HepG2 (cell line): ENCODE measurements at regions not wholly inside any gene's neighbourhood (a gene's known extent, or its start where the extent isn't known, plus 50 kb on each side); places are given as distances from the start of the nearest gene placed in this dataset.

Experiments used
- ATAC-seq: fragments of 200-7000 bp; cut with Tn5 transposase; 3 replicates; pipeline ENCODE4 v1.9.1; 2020; ENCODE audit warnings: mild to moderate bottlenecking, moderate library complexity
- BruUV-seq: library from RNA; stranded (reverse); fragments of 400-500 nt; replicated peaks from 2 replicates; lab custom pipeline; 2021; lab: Mats Ljungman, UMichigan
- CTCF ChIA-PET: fragments of 300-600 bp; formaldehyde crosslinking; extraction: SDS; loops from one replicate; lab custom pipeline; 2021; ENCODE audit warnings: low total read pairs, inconsistent platforms, low intra/inter-chr PET ratio; lab: Yijun Ruan, JAX
- POLR2A ChIA-PET: fragments of 350-600 bp; sonication (Branson Sonifier 250); formaldehyde crosslinking; loops from one replicate; lab custom pipeline; 2020; ENCODE audit warnings: antibody characterized with exemption, inconsistent platforms; lab: Yijun Ruan, JAX
- DNase-seq: peaks from one replicate; pipeline ENCODE4 v3.0.0-alpha.2; 2015; ENCODE audit warnings: low spot score
- FAIRE-seq: peaks from 3 replicates; lab custom pipeline; 2011; peaks lifted over from hg19 to GRCh38; lab: Jason Lieb, UNC
- H2AFZ ChIP-seq: one replicate; pipeline ENCODE4 v1.6.1; 2011; ENCODE audit warnings: low read length, inconsistent platforms
- H3K27ac ChIP-seq: fragments of 300-600 bp; 3 replicates; pipeline ENCODE4 v1.8.0; 2011; ENCODE audit warnings: mixed run types, mild to moderate bottlenecking, mixed read lengths, low read length, inconsistent platforms; ENCODE audit not compliant: insufficient read depth; ENCODE audit errors: extremely low read length
- H3K27me3 ChIP-seq, 2 experiments: fragments of 200-600 bp in 1 of 2; 2 replicates in 1 of 2; 3 replicates in 1 of 2; pipeline versions ENCODE4 v1.6.0 to v1.8.0; 2011; ENCODE audit warnings: low read length in 2 of 2, mild to moderate bottlenecking in 2 of 2, moderate library complexity in 2 of 2, inconsistent platforms in 1 of 2; ENCODE audit not compliant: insufficient read depth in 2 of 2, control insufficient read depth in 1 of 2
- H3K36me3 ChIP-seq, 2 experiments: fragments of 200-600 bp in 1 of 2; replicated peaks in 1 of 2; 2 replicates in 1 of 2; 3 replicates in 1 of 2; pipeline versions ENCODE4 v1.5.1 to v1.8.0; 2011; ENCODE audit warnings: low read length in 2 of 2, inconsistent platforms in 1 of 2; ENCODE audit not compliant: insufficient read depth in 2 of 2, control insufficient read depth in 1 of 2
- H3K4me1 ChIP-seq: 2 replicates; pipeline ENCODE4 v1.5.1; 2012; ENCODE audit warnings: low read length, inconsistent platforms; ENCODE audit not compliant: insufficient read depth
- H3K4me2 ChIP-seq: 2 replicates; pipeline ENCODE4 v1.6.0; 2011; ENCODE audit warnings: low read depth, low read length, inconsistent platforms
- H3K4me3 ChIP-seq, 3 experiments: fragments of 200-600 bp in 1 of 3; sonication (generic), shearing (Covaris generic) in 1 of 3; replicated peaks in 1 of 3; 2 replicates each; pipeline ENCODE4 v1.5.1; 2011 to 2016; ENCODE audit warnings: low read length in 3 of 3, inconsistent platforms in 2 of 3, low read depth in 2 of 3, mild to moderate bottlenecking in 2 of 3, control low read depth in 1 of 3, mixed read lengths in 1 of 3; ENCODE audit not compliant: insufficient read depth in 1 of 3
- H3K79me2 ChIP-seq: one replicate; pipeline ENCODE4 v1.6.1; 2011; ENCODE audit warnings: low read length, inconsistent platforms; ENCODE audit not compliant: insufficient read depth
- H3K9ac ChIP-seq: 2 replicates; pipeline ENCODE4 v1.6.0; 2011; ENCODE audit warnings: mild to moderate bottlenecking, low read depth, low read length, inconsistent platforms; ENCODE audit not compliant: insufficient read depth
- H3K9me3 ChIP-seq: 2 replicates; pipeline ENCODE4 v1.5.1; 2012; ENCODE audit warnings: mild to moderate bottlenecking, low read length
- H4K20me1 ChIP-seq: 2 replicates; pipeline ENCODE4 v1.6.0; 2011; ENCODE audit warnings: inconsistent platforms, mild to moderate bottlenecking, low read length, moderate library complexity; ENCODE audit not compliant: insufficient read depth
- CENPT ChIP-seq: sonication (generic); formaldehyde crosslinking; IDR thresholded peaks from 2 replicates; pipeline ENCODE4 v1.8.0; 2022; ENCODE audit warnings: low read depth, mild to moderate bottlenecking, moderate library complexity, missing genetic modification reagents
- KAT2B ChIP-seq: fragments of 150-350 bp; IDR thresholded peaks from 2 replicates; pipeline ENCODE4 v1.6.1; 2014; ENCODE audit warnings: low read depth, low read length, borderline replicate concordance
- KAT8 ChIP-seq: IDR thresholded peaks from 2 replicates; pipeline ENCODE4 v1.6.1; 2016; ENCODE audit warnings: missing genetic modification reagents, missing compliant biosample characterization
- MEF2D ChIP-seq: sonication (generic); formaldehyde crosslinking; IDR thresholded peaks from 2 replicates; pipeline ENCODE4 v1.5.1; 2020; ENCODE audit warnings: mild to moderate bottlenecking, missing genetic modification reagents
- SRF ChIP-seq: IDR thresholded peaks from 2 replicates; pipeline ENCODE4 v1.6.1; 2011; ENCODE audit warnings: mild to moderate bottlenecking, low read depth, low read length, moderate library complexity
- TCF12 ChIP-seq, 2 experiments: fragments of 450-650 bp in 1 of 2; sonication (generic) in 1 of 2; formaldehyde crosslinking in 1 of 2; IDR thresholded peaks; 2 replicates each; pipeline versions ENCODE4 v1.6.1 to v1.8.0; 2017 to 2022; ENCODE audit warnings: antibody characterized with exemption in 1 of 2, mild to moderate bottlenecking in 1 of 2, missing genetic modification reagents in 1 of 2, moderate library complexity in 1 of 2
- ZBTB1 ChIP-seq: sonication (generic); formaldehyde crosslinking; IDR thresholded peaks from 2 replicates; pipeline ENCODE4 v1.4.0; 2020; ENCODE audit warnings: missing genetic modification reagents, borderline replicate concordance
- ZNF337 ChIP-seq: sonication (generic); formaldehyde crosslinking; IDR thresholded peaks from 2 replicates; pipeline ENCODE4 v1.5.1; 2020; ENCODE audit warnings: missing genetic modification reagents, low read depth, mild to moderate bottlenecking, borderline replicate concordance
- ZNF598 ChIP-seq: sonication (generic); formaldehyde crosslinking; IDR thresholded peaks from 2 replicates; pipeline ENCODE4 v1.5.1; 2020; ENCODE audit warnings: mild to moderate bottlenecking, missing genetic modification reagents, borderline replicate concordance
- ZNF746 ChIP-seq: sonication (generic); formaldehyde crosslinking; IDR thresholded peaks from 2 replicates; pipeline ENCODE4 v1.8.0; 2022; ENCODE audit warnings: mild to moderate bottlenecking, missing genetic modification reagents
- ZNF773 ChIP-seq: sonication (generic); formaldehyde crosslinking; IDR thresholded peaks from 2 replicates; pipeline ENCODE4 v1.4.0; 2020; ENCODE audit warnings: missing genetic modification reagents, borderline replicate concordance
- WGBS: methylation state at CpG from one replicate; pipeline ENCODE4 v1.1.6; 2017; ENCODE audit warnings: low lambda C conversion rate; 5-methylcytosine and 5-hydroxymethylcytosine counted together
- in situ Hi-C: cut with HindIII; loops from 2 replicates; pipeline ENCODE4 v1.10.0; 2017; ENCODE audit warnings: low pct_unique_long_range_greater_than_20kb; ENCODE audit not compliant: extremely low pct_ligation_motif_present
- intact Hi-C: fragments of 100-400 bp; cut with micrococcal nuclease; formaldehyde crosslinking; loops from one replicate; pipeline ENCODE4 v1.10.0; 2022; ENCODE audit not compliant: unreplicated experiment
- TF ChIP-seq, protein P1 (sequence below): IDR thresholded peaks from 2 replicates; pipeline ENCODE4 v1.6.1; 2016; ENCODE audit warnings: mild to moderate bottlenecking, missing biosample characterization, missing genetic modification reagents
- TF ChIP-seq, protein P2 (sequence below): IDR thresholded peaks from 2 replicates; pipeline ENCODE4 v1.6.1; 2016; ENCODE audit warnings: missing biosample characterization, missing genetic modification reagents, low read depth
- TF ChIP-seq, protein P3 (sequence below): fragments of 450-650 bp; IDR thresholded peaks from 2 replicates; pipeline ENCODE4 v1.6.1; 2016

- ATAC-seq (no peak), FAIRE-seq (no peak), DNase-seq (no peak)
- intact Hi-C loops (no loop called here), in situ Hi-C loops (no loop called here)
- H4K20me1 ChIP-seq: no peaks in the 10 kb centered on the region
- no peaks in the 10 kb centered on the region for H3K36me3 ChIP-seq
- H2AFZ ChIP-seq: no peak overlapping the region
- H3K4me1 ChIP-seq: no peaks in the 10 kb centered on the region
- H3K27ac ChIP-seq: no peak overlapping the region
- no TSS peak for BruUV-seq
- H3K79me2 ChIP-seq: no peaks in the 10 kb centered on the region
- no peak overlapping the region for H3K9ac ChIP-seq
- no peaks in the 10 kb centered on the region for H3K9me3 ChIP-seq
- CTCF ChIA-PET: no interaction called here
- POLR2A ChIA-PET: no interaction called here
- WGBS: 4% methylated on average over 1 of the region's 1 CpG
- TF ChIP-seq ZNF746 (no peak), ZBTB1 (CRISPR knock-in tag) (no peak), CENPT (no peak), ZNF773 (CRISPR knock-in tag) (no peak), KAT8 (no peak), SRF (no peak), ZNF598 (no peak), ZNF337 (CRISPR knock-in tag) (no peak), TCF12 (IDR thresholded peaks at IDR 0.05) (no peak), TCF12 (CRISPR knock-in tag; IDR thresholded peaks at IDR 0.05) (no peak), KAT2B (no peak), MEF2D (CRISPR knock-in tag) (no peak)
- TF ChIP-seq, protein P1, sequence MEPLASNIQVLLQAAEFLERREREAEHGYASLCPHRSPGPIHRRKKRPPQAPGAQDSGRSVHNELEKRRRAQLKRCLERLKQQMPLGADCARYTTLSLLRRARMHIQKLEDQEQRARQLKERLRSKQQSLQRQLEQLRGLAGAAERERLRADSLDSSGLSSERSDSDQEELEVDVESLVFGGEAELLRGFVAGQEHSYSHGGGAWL (CRISPR knock-in tag): no peak
- TF ChIP-seq, protein P2, sequence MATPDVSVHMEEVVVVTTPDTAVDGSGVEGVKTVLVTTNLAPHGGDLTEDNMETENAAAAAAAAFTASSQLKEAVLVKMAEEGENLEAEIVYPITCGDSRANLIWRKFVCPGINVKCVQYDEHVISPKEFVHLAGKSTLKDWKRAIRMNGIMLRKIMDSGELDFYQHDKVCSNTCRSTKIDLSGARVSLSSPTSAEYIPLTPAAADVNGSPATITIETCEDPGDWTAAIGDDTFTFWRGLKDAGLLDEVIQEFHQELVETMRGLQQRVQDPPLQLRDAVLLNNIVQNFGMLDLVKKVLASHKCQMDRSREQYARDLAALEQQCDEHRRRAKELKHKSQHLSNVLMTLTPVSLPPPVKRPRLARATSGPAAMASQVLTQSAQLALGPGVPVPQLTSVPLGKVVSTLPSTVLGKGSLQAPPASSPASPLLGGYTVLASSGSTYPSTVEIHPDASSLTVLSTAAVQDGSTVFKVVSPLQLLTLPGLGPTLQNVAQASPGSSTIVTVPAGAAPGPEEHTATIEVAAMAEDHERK: no peak
- TF ChIP-seq, protein P3, sequence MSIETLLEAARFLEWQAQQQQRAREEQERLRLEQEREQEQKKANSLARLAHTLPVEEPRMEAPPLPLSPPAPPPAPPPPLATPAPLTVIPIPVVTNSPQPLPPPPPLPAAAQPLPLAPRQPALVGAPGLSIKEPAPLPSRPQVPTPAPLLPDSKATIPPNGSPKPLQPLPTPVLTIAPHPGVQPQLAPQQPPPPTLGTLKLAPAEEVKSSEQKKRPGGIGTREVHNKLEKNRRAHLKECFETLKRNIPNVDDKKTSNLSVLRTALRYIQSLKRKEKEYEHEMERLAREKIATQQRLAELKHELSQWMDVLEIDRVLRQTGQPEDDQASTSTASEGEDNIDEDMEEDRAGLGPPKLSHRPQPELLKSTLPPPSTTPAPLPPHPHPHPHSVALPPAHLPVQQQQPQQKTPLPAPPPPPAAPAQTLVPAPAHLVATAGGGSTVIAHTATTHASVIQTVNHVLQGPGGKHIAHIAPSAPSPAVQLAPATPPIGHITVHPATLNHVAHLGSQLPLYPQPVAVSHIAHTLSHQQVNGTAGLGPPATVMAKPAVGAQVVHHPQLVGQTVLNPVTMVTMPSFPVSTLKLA: no peak
- no peak overlapping the region for H3K4me3 ChIP-seq
- no peaks in the 10 kb centered on the region for H3K27me3 ChIP-seq
- no peak overlapping the region for H3K4me2 ChIP-seq
Measured at GRCh38 chr5:96546120-96546519, 113.1 kb upstream of the PCSK1 start.
